ENCODE measurements at regions not wholly inside any gene's neighbourhood (a gene's known extent, or its start where the extent isn't known, plus 50 kb on each side); places are given as distances from the start of the nearest gene placed in this dataset.

DNA sequence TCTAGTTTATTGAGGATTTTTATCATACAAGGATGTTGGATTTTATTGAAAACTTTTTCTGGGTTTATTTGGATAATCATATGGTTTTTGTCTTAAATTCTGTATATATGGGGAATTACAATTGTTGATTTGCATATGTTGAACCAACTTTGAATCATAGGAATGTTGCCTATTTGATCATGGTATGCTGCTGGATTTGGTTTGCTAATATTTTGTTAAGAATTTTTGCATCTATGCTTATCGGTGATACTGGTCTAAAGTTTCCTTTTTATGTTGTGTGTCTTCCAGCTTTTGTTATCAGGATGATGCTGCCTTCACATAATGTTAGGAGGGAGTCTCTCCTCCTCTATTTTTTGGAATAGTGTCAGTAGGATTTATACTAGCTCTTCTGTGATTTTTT, 745.0 kb downstream of the PRELID2 start:
- no peaks in the 10 kb centered on the region for H3K79me2 ChIP-seq (ENCODE audit: control insufficient read depth, insufficient read depth, low read length)
- no peak overlapping the region for H2AFZ ChIP-seq (ENCODE audit: low read depth, low read length)
- FAIRE-seq (no peak), DNase-seq (ENCODE audit: extremely low read depth in 1 of 4, low spot score in 3 of 4) (no peak), ATAC-seq (no peak)
- intact Hi-C loops (cut with micrococcal nuclease), result no loop called here
- no peaks in the 10 kb centered on the region for H3K9me1 ChIP-seq (ENCODE audit: control insufficient read depth, insufficient read depth, low read length)
- no peaks in the 10 kb centered on the region for H3K27me3 ChIP-seq (ENCODE audit: control insufficient read depth in 2 of 2, insufficient read depth in 2 of 2, low read length in 2 of 2)
- H3K4me3 ChIP-seq, result no peak overlapping the region
- no peak overlapping the region for H3K27ac ChIP-seq (ENCODE audit: extremely low read depth, low read depth, low read length)
- no peaks in the 10 kb centered on the region for H3K4me1 ChIP-seq (replicated peaks in 1 of 2; ENCODE audit: control insufficient read depth in 2 of 2, insufficient read depth in 2 of 2, low read length in 2 of 2)
- 0% methylated on average over 1 of the region's 1 CpG for WGBS (ENCODE audit: insufficient coverage, low coverage, missing lambda C conversion rate)
- TF ChIP-seq ZNF324 (CRISPR knock-in tag; IDR thresholded peaks at IDR 0.05), result no peak
- TF ChIP-seq SMARCE1 (IDR thresholded peaks at IDR 0.05), result no peak
- H3K36me3 ChIP-seq (ENCODE audit: control insufficient read depth, insufficient read depth, low read length), result no peaks in the 10 kb centered on the region
- POLR2A ChIA-PET, result no interaction called here
- H3K4me2 ChIP-seq (ENCODE audit: insufficient read depth, low read length), result no peak overlapping the region
- no peaks in the 10 kb centered on the region; the same call in 1 of the 2 replicates for H3K9me3 ChIP-seq (replicated peaks; ENCODE audit: control insufficient read depth, insufficient read depth, low read depth, low read length)
- CTCF ChIA-PET (ENCODE audit: low intra/inter-chr PET ratio), result no interaction called here
- no TSS peak for BruUV-seq (replicated peaks)
- no peaks in the 10 kb centered on the region for H4K20me1 ChIP-seq (replicated peaks; ENCODE audit: control insufficient read depth, insufficient read depth, low read length)
- in situ Hi-C loops (cut with MboI), result no loop called here
- no peak overlapping the region for H3K9ac ChIP-seq (ENCODE audit: insufficient read depth in 1 of 2, low read depth in 2 of 2, low read length in 2 of 2)

DNA sequence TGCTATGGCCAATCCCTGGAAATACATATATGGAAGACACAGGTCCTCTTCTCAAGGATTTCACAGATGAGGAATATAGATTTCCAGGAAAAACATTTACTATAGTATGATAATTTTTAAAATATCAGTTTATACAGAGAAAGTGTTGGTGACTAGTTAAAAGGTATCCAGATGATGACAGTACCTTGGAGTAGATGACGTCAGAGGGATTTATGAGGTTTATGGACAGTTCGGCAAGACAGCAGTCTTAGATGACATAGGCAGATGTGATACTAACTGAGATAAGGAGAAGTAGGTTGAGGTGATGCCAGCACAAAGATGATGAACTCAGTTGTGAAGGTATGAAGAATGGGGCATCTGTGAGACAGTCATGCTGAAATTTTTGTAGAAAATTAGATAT, 750.3 kb downstream of the PRELID2 start:
- TF ChIP-seq L3MBTL2 (IDR thresholded peaks at IDR 0.05), result no peak
- TF ChIP-seq PURB (CRISPR knock-in tag; IDR thresholded peaks at IDR 0.05; ENCODE audit: low read depth), result no peak
- no peak for TF ChIP-seq ERF (CRISPR knock-in tag; IDR thresholded peaks at IDR 0.05)
- no peak for TF ChIP-seq CSDE1 (IDR thresholded peaks at IDR 0.05)
- Histone ChIP-seq H3K9ac (ENCODE audit: insufficient read depth in 1 of 2, low read depth in 2 of 2, low read length in 2 of 2) (no peak overlapping the region), H3K9me3 (replicated peaks; ENCODE audit: control insufficient read depth, insufficient read depth, low read depth, low read length) (no peaks in the 10 kb centered on the region), H4K20me1 (replicated peaks; ENCODE audit: control insufficient read depth, insufficient read depth, low read length) (no peaks in the 10 kb centered on the region), H3K27ac (ENCODE audit: extremely low read depth, low read depth, low read length) (no peak overlapping the region), H3K27me3 (ENCODE audit: control insufficient read depth in 2 of 2, insufficient read depth in 2 of 2, low read length in 2 of 2) (no peaks in the 10 kb centered on the region), H3K79me2 (ENCODE audit: control insufficient read depth, insufficient read depth, low read length) (no peaks in the 10 kb centered on the region), H3K4me1 (replicated peaks in 1 of 2; ENCODE audit: control insufficient read depth in 2 of 2, insufficient read depth in 2 of 2, low read length in 2 of 2) (no peaks in the 10 kb centered on the region), H3K4me3 (no peak overlapping the region), H3K4me2 (ENCODE audit: insufficient read depth, low read length) (no peak overlapping the region), H3K36me3 (ENCODE audit: control insufficient read depth, insufficient read depth, low read length) (no peaks in the 10 kb centered on the region), H3K9me1 (ENCODE audit: control insufficient read depth, insufficient read depth, low read length) (no peaks in the 10 kb centered on the region), H2AFZ (ENCODE audit: low read depth, low read length) (no peak overlapping the region)
- ChIA-PET POLR2A (no interaction called here), CTCF (ENCODE audit: low intra/inter-chr PET ratio) (no interaction called here)
- no peak for FAIRE-seq
- WGBS (ENCODE audit: insufficient coverage, low coverage, missing lambda C conversion rate), result 5% methylated on average over 2 of the region's 2 CpGs
- no peak for ATAC-seq
- DNase-seq (ENCODE audit: extremely low read depth in 1 of 4, low spot score in 3 of 4), result no peak
- intact Hi-C loops (cut with micrococcal nuclease), result no loop called here
- in situ Hi-C loops (cut with MboI), result no loop called here
- no TSS peak for BruUV-seq (replicated peaks)

Measured in K562 (cell line).